Sigmoid colon (tissue), 6 donors: ENCODE measurements at regions not wholly inside any gene's neighbourhood (a gene's known extent, or its start where the extent isn't known, plus 50 kb on each side); places are given as distances from the start of the nearest gene placed in this dataset.

Experiments
- DNase-seq: peaks from one replicate; pipeline ENCODE4 v3.0.0-alpha.2; 2019
- H3K27ac ChIP-seq, 4 donors: fragments of 200-600 bp; sonication (generic); one replicate each; pipeline ENCODE4 v1.5.1; 2016 to 2019; ENCODE audit warnings: mild to moderate bottlenecking in 1 of 4
- H3K27me3 ChIP-seq, 3 donors: fragments of 200-600 bp; sonication (generic); one replicate each; pipeline ENCODE4 v1.5.1; 2019; ENCODE audit warnings: mild to moderate bottlenecking in 1 of 3
- H3K36me3 ChIP-seq, 4 donors: fragments of 200-600 bp; sonication (generic); one replicate each; pipeline ENCODE4 v1.5.1; 2016 to 2019
- H3K4me1 ChIP-seq, 4 donors: fragments of 200-600 bp; sonication (generic); one replicate each; pipeline ENCODE4 v1.5.1; 2017 to 2019
- H3K4me3 ChIP-seq, 4 donors: fragments of 200-600 bp; sonication (generic); one replicate each; pipeline ENCODE4 v1.5.1; 2017 to 2019; ENCODE audit warnings: mild to moderate bottlenecking in 2 of 4, moderate library complexity in 1 of 4
- H3K9me3 ChIP-seq, 4 donors: fragments of 200-600 bp in 3 of 4; sonication (generic) in 3 of 4; one replicate each; pipeline versions ENCODE4 v1.5.1 to v1.6.1; 2013 to 2019
- EP300 ChIP-seq, 4 donors: sonication (generic); formaldehyde crosslinking; IDR thresholded peaks; one replicate each; pipeline ENCODE4 v1.6.1; 2017; ENCODE audit warnings: antibody characterized with exemption in 4 of 4
- POLR2A ChIP-seq, 2 donors: fragments of 450-650 bp; IDR thresholded peaks; one replicate each; pipeline ENCODE4 v1.6.1; 2016; ENCODE audit warnings: antibody characterized with exemption in 2 of 2, mild to moderate bottlenecking in 2 of 2, moderate library complexity in 2 of 2
- POLR2AphosphoS5 ChIP-seq, 4 donors: sonication (generic); formaldehyde crosslinking; IDR thresholded peaks; one replicate each; pipeline ENCODE4 v1.6.1; 2017; ENCODE audit warnings: antibody characterized with exemption in 4 of 4
- WGBS, 2 donors: extraction: QIAGEN DNeasy Blood & Tissue Kit; methylation state at CpG; one replicate each; pipeline ENCODE4 v1.1.7; 2013; 5-methylcytosine and 5-hydroxymethylcytosine counted together
- intact Hi-C: fragments of 100-400 bp; cut with DNase I; formaldehyde crosslinking; loops from one replicate; pipeline ENCODE4 v1.15.1; 2023
- TF ChIP-seq, protein P1 (sequence below), 4 experiments: fragments of 450-650 bp in 3 of 4; fragments of 200-600 bp in 1 of 4; IDR thresholded peaks; one replicate each; pipeline ENCODE4 v1.5.1; 2016 to 2019; ENCODE audit warnings: antibody characterized with exemption in 4 of 4, mild to moderate bottlenecking in 3 of 4, moderate library complexity in 2 of 4
- donor health status: healthy with polysubstance abuse.
- donor health status: healthy.

DNA sequence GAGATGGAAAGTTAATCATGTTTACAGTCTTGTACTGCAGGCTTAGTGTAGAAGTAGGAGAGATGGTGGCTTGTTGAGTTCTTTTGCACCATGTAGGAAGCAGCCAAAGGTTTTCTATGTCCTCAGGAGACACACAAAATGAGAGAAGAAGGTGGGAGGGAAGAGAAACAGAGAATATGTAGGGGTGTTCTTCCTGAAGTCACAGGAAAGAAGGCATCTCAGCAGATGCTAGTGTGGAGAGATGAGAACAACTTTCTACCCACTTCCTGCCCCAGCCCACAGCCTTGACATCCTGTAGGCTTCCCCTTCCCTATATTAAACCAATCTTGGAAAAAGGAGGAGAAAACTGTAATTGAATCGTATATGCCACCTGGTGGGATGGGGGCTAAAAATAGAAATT, 217.0 kb downstream of the S1PR1 start:
- intact Hi-C loops: no loop called here
- WGBS, 2 donors: 23 to 63% methylated on average over 1 of the region's 1 CpG
- Histone ChIP-seq H3K27ac (no peak overlapping the region), H3K9me3 (no peaks in the 10 kb centered on the region), H3K4me3 (no peak overlapping the region), H3K27me3 (no peaks in the 10 kb centered on the region), H3K4me1 (no peaks in the 10 kb centered on the region), H3K36me3 (no peaks in the 10 kb centered on the region)
- TF ChIP-seq, protein P1, sequence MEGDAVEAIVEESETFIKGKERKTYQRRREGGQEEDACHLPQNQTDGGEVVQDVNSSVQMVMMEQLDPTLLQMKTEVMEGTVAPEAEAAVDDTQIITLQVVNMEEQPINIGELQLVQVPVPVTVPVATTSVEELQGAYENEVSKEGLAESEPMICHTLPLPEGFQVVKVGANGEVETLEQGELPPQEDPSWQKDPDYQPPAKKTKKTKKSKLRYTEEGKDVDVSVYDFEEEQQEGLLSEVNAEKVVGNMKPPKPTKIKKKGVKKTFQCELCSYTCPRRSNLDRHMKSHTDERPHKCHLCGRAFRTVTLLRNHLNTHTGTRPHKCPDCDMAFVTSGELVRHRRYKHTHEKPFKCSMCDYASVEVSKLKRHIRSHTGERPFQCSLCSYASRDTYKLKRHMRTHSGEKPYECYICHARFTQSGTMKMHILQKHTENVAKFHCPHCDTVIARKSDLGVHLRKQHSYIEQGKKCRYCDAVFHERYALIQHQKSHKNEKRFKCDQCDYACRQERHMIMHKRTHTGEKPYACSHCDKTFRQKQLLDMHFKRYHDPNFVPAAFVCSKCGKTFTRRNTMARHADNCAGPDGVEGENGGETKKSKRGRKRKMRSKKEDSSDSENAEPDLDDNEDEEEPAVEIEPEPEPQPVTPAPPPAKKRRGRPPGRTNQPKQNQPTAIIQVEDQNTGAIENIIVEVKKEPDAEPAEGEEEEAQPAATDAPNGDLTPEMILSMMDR (IDR thresholded peaks at IDR 0.05): no peak
- TF ChIP-seq EP300 (IDR thresholded peaks at IDR 0.05): no peak
- no peak for TF ChIP-seq POLR2AphosphoS5 (IDR thresholded peaks at IDR 0.05)
- TF ChIP-seq POLR2A (IDR thresholded peaks at IDR 0.05): no peak
- no peak for DNase-seq

DNA sequence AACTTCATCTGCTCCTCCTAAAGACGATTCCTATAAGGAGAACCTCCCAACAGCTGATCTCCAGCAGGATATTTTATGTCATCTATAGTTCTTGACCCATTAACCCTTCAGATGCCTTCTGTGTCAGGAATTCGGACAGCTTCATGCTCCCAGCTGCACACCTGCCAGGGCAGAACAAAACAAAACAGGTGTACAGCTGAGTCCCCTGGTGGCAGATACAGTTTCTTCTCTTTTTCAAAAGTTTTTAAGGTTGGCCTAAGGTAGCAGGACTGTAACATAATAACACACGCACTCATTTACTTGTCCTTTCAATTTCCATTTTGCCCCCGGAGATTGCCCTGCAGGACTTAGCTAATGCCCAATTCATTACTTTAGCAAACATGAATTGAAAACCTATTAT, 218.3 kb downstream of the S1PR1 start:
- intact Hi-C loops: no loop called here
- Histone ChIP-seq H3K27ac (no peak overlapping the region), H3K36me3 (no peaks in the 10 kb centered on the region), H3K4me3 (no peak overlapping the region), H3K9me3 (no peaks in the 10 kb centered on the region), H3K4me1 (no peaks in the 10 kb centered on the region), H3K27me3 (no peaks in the 10 kb centered on the region)
- no peak for DNase-seq
- 68 to 81% methylated on average over 4 of the region's 4 CpGs for WGBS, 2 donors
- no peak for TF ChIP-seq EP300 (IDR thresholded peaks at IDR 0.05)
- no peak for TF ChIP-seq POLR2A (IDR thresholded peaks at IDR 0.05)

DNA sequence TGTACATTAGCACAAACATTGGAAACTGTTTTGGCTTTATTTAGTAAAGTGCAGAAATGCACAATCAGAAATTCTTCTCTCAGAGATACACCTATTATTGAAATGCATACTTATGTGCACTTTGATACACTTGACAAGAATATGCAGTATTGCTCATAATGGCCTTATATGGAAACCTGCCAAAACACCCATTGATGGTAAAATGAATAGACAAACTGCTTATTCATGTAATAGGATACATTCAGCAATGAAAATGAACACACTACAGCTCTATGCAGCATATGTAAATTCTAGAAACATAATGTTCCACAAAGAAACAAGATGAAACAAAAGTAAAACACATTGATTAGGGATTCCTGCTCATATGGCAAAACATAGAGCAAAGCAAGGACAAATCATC, 223.9 kb downstream of the S1PR1 start:
- H3K4me1 ChIP-seq: no peaks in the 10 kb centered on the region
- H3K27me3 ChIP-seq: no peaks in the 10 kb centered on the region
- H3K9me3 ChIP-seq: no peaks in the 10 kb centered on the region
- H3K4me3 ChIP-seq: no peak overlapping the region
- intact Hi-C loops: no loop called here
- H3K27ac ChIP-seq: no peak overlapping the region
- TF ChIP-seq, protein P1 (IDR thresholded peaks at IDR 0.05): no peak
- TF ChIP-seq POLR2A (IDR thresholded peaks at IDR 0.05) (no peak), EP300 (IDR thresholded peaks at IDR 0.05) (no peak), POLR2AphosphoS5 (IDR thresholded peaks at IDR 0.05) (no peak)
- no peak for DNase-seq
- no peaks in the 10 kb centered on the region for H3K36me3 ChIP-seq

DNA sequence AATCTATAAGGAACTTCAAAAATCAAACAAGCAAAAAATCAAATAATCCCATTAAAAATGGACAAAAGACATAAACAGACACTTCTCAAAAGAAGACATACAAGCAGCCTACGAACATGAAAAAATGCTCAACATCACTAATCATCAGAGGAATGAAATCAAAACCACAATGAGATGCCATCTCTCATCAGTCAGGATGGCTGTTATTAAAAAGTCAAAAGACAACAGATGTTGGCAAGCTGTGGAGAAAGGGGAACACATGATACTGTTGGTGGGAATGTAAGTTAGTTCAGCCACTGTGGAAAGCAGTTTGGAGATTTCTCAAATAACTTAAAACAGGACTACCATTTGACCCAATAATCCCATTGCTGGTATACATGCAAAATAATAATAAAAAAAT, 226.4 kb downstream of the S1PR1 start:
- Histone ChIP-seq H3K36me3 (no peaks in the 10 kb centered on the region), H3K9me3 (no peaks in the 10 kb centered on the region), H3K27ac (no peak overlapping the region), H3K4me3 (no peak overlapping the region), H3K27me3 (no peaks in the 10 kb centered on the region), H3K4me1 (no peaks in the 10 kb centered on the region)
- 70 to 79% methylated on average over 1 of the region's 1 CpG for WGBS, 2 donors
- DNase-seq: no peak
- intact Hi-C loops: no loop called here
- TF ChIP-seq POLR2AphosphoS5 (IDR thresholded peaks at IDR 0.05) (no peak), EP300 (IDR thresholded peaks at IDR 0.05) (no peak), POLR2A (IDR thresholded peaks at IDR 0.05) (no peak)
- TF ChIP-seq, protein P1 (IDR thresholded peaks at IDR 0.05): no peak

DNA sequence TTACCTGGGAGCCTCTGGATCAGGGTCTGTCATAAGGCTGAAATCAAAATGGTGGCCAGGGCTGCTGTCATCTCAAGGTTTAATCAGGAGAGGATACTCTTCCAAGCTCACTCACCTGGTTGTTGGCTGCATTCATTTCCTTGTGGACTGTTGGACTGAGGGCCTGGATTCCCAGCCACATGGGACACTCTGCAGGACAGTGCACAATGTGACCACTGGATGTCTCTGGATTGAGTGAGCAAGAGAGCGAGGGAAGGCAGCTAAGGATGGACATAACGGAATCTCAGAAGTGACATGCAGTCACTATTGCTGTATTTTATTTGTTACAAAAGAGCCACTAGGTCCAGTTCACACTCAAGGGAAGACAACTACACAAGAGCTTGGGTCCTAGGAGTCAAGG, 229.1 kb downstream of the S1PR1 start:
- Histone ChIP-seq H3K9me3 (no peaks in the 10 kb centered on the region), H3K4me3 (no peak overlapping the region), H3K27me3 (no peaks in the 10 kb centered on the region), H3K4me1 (no peaks in the 10 kb centered on the region), H3K27ac (no peak overlapping the region), H3K36me3 (no peaks in the 10 kb centered on the region)
- 97 to 98% methylated on average over 2 of the region's 2 CpGs for WGBS, 2 donors
- DNase-seq: no peak
- TF ChIP-seq, protein P1 (IDR thresholded peaks at IDR 0.05): no peak
- TF ChIP-seq POLR2AphosphoS5 (IDR thresholded peaks at IDR 0.05): no peak
- TF ChIP-seq EP300 (IDR thresholded peaks at IDR 0.05): no peak
- TF ChIP-seq POLR2A (IDR thresholded peaks at IDR 0.05): no peak
- intact Hi-C loops: no loop called here
